ENCODE measurements at regions not wholly inside any gene's neighbourhood (a gene's known extent, or its start where the extent isn't known, plus 50 kb on each side); places are given as distances from the start of the nearest gene placed in this dataset.

- TF ChIP-seq POLR2A (IDR thresholded peaks at IDR 0.05) (no peak), CTCF (IDR thresholded peaks at IDR 0.05) (no peak)
- Histone ChIP-seq H3K27me3 (no peaks in the 10 kb centered on the region), H3K4me3 (no peak overlapping the region), H3K9me3 (no peaks in the 10 kb centered on the region), H3K4me1 (no peaks in the 10 kb centered on the region), H3K27ac (no peak overlapping the region), H3K36me3 (no peaks in the 10 kb centered on the region)
- DNase-seq = no peak
Observed at GRCh38 chr9:126036881-126037291, 289.7 kb downstream of the PBX3 start.

- no peaks in the 10 kb centered on the region for H3K9me3 ChIP-seq
- H3K27ac ChIP-seq = no peak overlapping the region
- H3K4me3 ChIP-seq = no peak overlapping the region
- TF ChIP-seq CTCF (IDR thresholded peaks at IDR 0.05) (no peak), POLR2A (IDR thresholded peaks at IDR 0.05) (no peak)
- no peaks in the 10 kb centered on the region for H3K4me1 ChIP-seq
- no peak for DNase-seq
- H3K27me3 ChIP-seq = no peaks in the 10 kb centered on the region
- no peaks in the 10 kb centered on the region for H3K36me3 ChIP-seq
Observed at GRCh38 chr9:126038790-126039189, 287.8 kb upstream of the MVB12B start.

GRCh38 chr9:126043681-126044080 lies 282.9 kb upstream of the MVB12B start:
- Histone ChIP-seq H3K27ac (no peak overlapping the region), H3K9me3 (peaks cover 0 to 3% (median 0%) of the 10 kb centered on the region in 4 donors), H3K4me1 (no peaks in the 10 kb centered on the region), H3K27me3 (no peaks in the 10 kb centered on the region), H3K36me3 (no peaks in the 10 kb centered on the region), H3K4me3 (no peak overlapping the region)
- TF ChIP-seq CTCF (IDR thresholded peaks at IDR 0.05) = no peak
- TF ChIP-seq POLR2A (IDR thresholded peaks at IDR 0.05) = no peak
- DNase-seq = no peak

- DNase-seq = no peak
- Histone ChIP-seq H3K36me3 (no peaks in the 10 kb centered on the region), H3K27me3 (no peaks in the 10 kb centered on the region), H3K9me3 (peaks cover 0 to 3% (median 0%) of the 10 kb centered on the region in 4 donors), H3K27ac (no peak overlapping the region), H3K4me3 (no peak overlapping the region), H3K4me1 (no peaks in the 10 kb centered on the region)
- TF ChIP-seq POLR2A (IDR thresholded peaks at IDR 0.05) (no peak), CTCF (IDR thresholded peaks at IDR 0.05) (no peak)
Observed at GRCh38 chr9:126049088-126049487, 277.5 kb upstream of the MVB12B start.

- DNase-seq = no peak
- no peak overlapping the region for H3K27ac ChIP-seq
- no peak overlapping the region for H3K4me3 ChIP-seq
- no peaks in the 10 kb centered on the region for H3K4me1 ChIP-seq
- TF ChIP-seq CTCF (IDR thresholded peaks at IDR 0.05) = no peak
- TF ChIP-seq POLR2A (IDR thresholded peaks at IDR 0.05) = no peak
- peaks cover 0 to 3% (median 0%) of the 10 kb centered on the region in 4 donors for H3K9me3 ChIP-seq
- no peaks in the 10 kb centered on the region for H3K27me3 ChIP-seq
- no peaks in the 10 kb centered on the region for H3K36me3 ChIP-seq
Observed at GRCh38 chr9:126049896-126050604, 276.6 kb upstream of the MVB12B start.

All from Peyer's patch (tissue), 4 donors.